T follicular helper cell (primary cell): ENCODE measurements at regions not wholly inside any gene's neighbourhood (a gene's known extent, or its start where the extent isn't known, plus 50 kb on each side); places are given as distances from the start of the nearest gene placed in this dataset.
"Not testable (repeated sequence)": the region's sequence is repeated elsewhere in the genome, so short reads cannot be mapped to it uniquely, and the experiment has no call there.

Experiments
- DNase-seq: peaks from one replicate; pipeline ENCODE4 v3.0.0-alpha.2; 2020; ENCODE audit warnings: low read depth

DNA sequence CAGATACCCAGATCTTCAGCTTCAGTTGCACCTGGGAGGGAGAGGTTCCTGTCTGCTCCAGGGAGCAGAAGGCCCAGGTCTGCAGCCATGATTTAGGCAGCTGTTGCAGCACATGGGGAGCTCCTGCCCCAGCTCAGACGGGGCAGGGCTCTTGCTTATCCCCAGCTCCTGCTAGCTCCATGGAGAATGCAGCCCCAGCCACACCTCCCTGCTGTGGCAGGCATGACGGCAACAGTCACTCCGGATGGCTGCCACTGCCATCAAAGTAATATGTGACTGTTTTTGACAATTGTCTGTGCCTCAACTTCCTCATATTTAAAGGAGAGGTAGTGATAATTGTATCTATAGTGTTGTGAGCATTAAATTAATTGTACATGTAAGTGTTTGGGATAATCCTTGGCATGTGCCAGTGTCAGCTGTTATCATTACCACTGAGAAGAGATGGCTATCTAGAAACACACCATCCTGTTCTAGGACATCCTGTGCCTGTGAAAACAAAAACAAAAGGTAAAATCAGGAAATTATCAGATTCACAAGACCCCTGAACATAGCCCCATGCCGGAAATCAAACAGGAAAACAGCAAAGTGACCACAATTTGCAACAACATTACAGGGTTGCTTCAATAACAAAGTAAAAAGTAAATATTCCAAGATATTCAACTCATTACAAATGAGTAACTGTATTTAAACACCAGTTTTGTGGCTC, 1048.8 kb upstream of the ACO1 start:
- no peak for DNase-seq

DNA sequence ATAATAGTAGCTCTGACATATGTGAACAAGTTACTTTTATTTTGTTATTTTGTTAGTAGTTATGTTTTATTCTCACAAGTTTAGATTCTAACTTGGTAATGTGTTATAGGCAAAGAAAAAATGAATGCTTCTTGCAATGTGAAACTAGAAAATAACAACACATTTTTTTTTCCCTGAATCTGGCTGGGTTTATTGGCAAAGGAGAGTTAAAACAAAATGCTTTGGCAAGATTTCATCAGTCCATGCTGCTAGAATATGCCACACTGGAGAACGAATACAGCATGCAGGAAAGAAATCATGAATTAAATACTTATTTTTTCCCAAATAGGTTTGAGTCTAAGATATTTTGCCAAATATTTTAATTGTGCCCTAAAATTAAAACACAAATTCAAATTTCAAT, 1048.1 kb upstream of the ACO1 start:
- no peak for DNase-seq

DNA sequence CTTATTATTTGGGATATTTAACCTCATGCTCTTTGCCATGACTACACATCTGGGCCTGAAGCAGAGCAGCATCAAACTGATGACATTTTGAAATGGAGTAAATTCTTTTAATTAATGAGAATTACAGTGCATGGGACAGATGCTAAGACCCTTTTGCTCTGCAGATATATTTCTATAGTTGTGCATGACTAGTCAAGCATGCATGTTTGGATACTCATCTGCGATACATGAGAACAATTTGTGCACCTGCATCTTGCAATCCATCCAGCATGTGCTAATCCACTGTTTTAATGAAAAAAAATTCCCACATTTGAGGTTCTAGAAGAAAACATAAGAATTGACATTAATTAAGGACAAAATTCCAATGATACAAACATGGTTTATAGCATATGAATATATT, 1047.6 kb upstream of the ACO1 start:
- no peak for DNase-seq

DNA sequence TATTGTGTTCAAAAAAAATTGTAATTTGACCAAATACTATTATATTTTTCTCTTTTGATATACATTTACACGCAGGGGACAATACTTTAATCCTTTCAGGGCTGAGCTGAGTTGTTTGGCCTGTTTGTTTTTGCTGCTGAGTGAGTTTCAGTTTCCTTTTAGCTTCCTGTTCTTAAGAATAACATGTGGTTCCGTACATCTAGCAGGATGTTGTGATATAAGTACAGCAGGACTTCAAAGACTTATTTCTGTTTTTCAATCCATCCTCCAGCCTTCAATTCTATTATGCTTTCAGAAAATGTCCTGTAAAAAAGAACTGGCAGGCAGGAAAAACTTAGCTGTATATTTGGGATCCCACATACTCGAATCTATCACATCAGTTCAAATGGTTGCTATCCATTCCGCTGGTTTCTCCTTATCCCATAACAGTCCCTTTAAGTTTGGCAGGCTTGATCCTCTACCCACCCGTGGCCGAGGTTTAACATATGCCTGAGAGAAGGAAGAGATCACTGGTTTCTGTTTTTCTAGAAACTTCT, 1037.3 kb upstream of the ACO1 start:
- no peak for DNase-seq

DNA sequence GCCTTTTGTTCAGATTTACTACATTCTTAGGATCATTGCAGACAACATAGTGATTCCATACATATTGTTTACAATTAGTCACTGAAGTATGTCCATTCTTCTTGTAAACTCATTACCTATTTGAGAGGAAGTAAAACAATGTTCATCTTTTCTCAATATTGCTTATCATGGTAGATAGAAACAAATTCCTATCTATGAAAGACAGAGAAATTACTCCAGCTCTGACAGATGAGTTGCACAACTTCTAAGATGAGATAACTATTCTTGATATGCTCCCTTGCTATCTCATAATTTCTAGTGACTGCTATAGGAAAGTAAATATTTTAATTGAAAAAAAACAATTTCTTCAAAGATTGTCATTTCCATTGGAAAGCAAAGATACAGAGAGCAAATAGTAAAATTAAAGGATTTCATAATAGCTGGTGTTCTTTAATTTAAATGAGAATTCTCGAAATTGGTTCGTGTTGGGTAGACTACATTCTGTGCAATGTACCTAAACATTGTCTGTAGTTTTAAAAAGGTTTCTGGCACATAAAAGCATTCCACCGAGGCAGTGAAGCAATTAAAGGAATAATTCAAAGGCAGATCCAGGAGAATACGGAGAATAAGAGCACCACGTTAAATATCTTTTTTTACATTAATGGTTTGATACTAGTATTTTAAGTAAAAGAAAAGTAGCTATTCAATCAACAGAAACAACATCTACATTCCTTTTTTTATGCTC, 1029.1 kb upstream of the ACO1 start:
- no peak for DNase-seq

DNA sequence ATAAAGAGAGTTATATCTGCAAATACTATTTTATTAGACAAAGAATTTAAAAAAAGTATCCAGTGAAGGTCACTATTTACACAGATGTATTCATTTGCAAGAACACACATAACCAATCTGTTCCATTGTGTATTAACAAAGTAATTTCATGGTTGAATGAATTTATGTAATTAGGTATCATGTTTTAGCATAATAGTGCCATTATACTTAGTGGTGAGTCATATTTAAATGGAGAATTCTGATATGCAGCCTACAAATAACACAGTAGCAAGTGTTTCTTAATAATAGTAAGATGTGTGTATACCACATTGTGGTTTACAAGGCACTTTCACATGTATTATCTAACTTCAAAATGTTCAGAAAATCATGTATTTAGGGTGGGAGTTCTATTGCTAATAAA, 1028.5 kb upstream of the ACO1 start:
- no peak for DNase-seq

DNA sequence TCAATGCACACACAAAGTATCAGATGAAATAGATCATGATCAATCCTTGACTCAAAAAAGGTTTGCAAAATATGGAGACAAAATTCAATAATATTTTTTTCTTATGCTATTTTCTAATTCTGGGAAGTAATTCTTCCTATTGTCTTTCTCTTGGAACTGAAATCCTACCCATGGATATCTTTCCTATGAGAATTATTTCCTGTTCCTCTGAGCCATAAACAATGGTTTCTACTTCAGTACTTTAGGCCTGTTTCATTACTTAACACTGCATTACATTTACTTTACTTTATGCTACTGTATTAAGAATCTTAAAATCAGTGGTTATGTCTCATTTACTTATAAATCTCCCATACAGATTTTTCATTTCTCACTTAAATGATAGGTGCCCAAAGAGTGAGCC, 1025.4 kb upstream of the ACO1 start:
- no peak for DNase-seq

DNA sequence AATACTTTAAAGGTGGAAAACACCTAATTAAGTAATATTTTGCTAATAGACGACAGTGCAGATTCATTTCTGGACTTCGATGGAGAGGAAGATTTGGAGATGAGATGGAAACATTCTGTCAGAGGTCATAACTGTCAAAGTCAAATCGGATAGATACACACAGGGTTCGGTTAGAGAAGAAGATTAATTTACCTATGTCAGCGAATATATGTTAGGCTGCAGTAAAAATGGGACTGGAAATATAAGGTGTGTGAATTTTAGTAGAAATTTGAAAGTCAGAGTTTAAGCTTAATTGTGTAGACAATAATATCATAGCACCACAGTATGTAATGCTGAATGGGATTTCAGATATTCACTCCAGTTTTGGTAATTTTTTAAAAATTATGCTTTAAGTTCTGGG, 1020.3 kb upstream of the ACO1 start:
- no peak for DNase-seq

DNA sequence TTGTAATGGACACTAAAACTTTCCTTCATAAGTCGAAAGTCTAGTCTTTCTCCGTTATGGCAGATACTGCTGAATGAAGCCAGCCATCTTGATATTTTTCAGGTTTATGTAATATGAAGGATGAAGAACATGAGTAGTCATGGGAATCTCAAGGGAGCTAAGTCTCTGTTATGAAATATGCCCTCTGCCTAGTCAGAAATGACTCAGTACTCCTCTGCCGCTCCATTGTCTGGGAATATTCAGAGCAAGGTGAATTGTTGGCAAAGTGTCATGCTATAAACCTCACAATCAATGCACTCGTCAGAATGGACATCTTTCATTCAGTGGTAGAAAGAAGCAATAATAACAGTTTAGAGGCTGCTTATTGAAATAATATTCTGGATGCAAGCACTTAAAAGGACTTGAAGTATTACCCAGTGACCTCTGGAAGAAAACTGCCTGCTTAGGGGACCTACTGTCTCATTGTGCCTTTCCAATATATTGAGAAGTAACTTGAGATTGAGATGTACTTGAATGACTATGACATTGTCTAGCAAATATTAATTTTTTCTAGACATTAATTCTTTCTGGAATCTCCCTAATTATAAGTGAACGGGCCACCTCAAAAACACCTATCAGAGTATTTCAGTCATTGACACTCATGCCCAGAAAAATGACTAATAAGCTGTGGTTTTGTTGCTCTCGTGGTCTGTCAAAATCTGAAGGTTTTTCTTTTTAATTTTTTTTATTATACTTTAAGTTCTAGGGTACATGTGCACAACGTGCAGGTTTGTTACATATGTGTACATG, 1011.5 kb upstream of the ACO1 start:
- DNase-seq: no peak

DNA sequence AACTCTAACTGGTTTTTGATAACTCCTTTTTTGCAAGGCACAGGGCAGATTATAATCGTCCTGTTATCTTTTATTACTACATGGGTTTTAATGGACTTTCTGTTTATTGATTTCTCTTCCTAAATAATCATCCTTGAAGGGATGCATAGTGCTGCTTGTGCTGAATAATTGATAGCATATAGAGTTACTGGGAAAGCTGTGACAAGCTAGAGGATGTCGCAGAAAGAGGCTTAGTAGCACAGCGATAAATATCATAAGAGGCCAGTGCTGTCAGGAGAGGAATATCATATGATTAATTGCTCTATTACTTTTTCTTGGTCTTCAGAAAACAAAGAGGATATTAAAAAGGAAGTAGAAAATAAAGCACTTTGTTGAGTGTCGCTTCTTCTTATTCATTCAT, 1007.1 kb upstream of the ACO1 start:
- no peak for DNase-seq

DNA sequence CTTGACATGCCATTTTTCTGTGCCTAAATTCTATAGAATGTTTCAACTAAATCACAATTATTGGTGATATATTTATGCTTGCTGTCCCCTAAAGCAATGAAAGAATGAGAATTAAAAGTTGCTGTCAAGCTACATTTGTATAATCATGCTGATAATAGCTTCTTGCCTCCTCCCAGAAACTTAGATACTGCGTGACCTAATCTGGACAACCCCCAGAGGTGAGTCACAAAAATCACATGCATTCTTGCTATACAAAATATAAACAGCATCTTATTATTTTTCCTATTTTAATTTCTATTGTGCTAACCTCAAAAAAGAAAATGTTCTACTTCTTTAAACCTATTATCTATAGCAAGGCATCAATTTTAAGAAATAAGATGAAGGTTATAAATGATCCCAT, 995.8 kb upstream of the ACO1 start:
- DNase-seq: no peak

DNA sequence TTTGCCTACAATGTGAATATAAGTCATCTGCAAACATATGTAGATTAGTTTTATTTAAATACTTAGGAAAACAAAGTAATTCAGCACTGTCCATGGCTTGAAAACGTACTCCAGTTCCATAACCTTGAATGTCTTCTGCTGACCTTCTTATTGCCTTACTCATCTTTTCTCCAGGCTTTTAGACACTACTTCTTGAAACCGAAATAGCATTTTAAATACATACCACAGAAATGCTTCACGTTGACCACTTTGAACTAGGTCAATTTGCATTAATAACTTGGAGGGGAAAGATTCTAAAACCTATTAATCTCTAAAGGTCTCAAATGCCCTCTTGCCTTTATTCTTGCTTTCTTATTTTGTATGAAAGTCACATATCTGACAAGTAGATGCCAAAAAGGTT, 995.4 kb upstream of the ACO1 start:
- no peak for DNase-seq

DNA sequence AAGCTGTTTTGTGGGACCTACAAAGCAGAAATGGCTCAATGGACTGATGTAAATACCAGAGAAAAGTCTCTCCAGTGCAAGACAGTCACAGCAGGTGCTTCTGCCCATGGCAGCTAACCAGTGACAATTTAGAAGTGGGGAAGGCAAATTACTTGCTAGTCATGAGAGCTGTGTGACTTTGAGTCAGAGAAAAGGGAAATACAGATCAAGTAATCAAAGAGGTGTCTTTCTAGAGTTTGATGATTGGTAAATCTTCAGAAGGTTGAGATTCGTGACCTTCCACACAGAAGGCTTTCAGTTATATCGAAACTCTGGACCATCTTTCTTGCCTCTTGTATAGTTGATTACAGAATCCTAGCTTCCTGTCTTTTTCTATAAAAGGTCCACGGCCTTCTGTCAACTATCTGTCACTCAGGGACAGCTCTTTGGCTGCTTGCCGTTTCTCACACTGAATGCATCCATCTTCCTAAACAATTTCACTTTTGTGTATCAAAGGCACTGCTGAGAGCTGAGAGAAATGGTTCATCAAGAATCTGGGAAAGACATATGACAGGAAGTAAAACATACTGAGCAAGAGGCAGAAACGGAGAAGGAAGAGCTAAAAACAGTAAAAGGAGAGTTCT, 993.9 kb upstream of the ACO1 start:
- DNase-seq: no peak

DNA sequence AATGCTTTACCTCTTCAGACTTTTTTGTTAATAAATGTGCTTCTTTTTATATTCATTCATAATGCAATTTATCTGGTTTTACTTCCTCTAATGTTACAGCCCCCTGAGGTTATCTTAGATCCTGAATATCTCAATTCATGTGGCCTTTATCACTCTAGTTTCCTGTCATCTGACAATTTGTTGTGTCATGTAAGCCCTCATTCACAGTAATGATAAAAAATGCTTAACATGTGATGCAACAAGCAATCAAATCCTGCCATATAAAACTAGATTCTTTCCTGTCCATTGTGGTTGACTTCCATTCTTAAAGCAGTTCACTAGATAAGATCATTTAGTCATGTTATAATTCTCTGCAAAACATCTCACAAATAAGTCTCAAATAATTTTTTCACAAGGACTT, 991.2 kb upstream of the ACO1 start:
- no peak for DNase-seq

DNA sequence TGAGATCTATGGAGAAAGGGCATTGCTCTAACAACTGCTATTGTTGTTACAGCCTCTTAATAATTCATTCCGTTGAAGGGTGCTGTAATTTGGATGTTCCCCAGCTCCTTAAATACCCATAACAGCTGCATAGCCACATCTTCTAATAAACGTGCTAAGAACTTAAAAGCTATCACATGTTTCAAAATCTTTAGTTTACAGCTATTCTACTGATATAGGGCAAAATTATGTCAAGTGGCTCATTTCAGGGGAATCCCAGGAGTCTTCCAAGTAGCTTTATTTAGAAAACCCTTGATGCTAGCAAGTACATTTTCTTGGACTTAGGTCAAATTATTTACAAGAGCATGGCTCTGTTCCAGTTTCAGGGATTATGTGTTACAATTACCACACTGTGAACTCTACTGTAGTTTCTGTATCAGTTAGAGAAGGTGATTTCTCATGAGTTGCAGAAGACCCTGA, 990.4 kb upstream of the ACO1 start:
- DNase-seq: no peak

DNA sequence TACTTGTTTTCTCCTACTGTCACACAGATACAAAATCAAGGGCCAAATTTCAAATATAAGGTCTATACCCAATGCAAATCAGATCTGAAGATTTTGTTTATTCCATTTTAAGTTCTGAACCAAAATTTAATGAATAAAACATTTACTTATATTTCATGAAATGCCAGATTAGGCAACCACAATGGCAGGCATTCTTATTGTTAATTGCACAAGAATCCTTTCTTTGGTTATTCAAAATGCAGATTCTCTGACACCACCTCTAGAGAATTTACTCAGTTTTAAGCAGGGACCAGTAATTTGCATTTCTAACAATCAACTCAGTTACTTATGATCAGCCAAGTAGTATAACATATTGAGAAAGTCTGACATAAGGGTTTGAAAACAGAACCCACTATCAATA, 972.4 kb upstream of the ACO1 start:
- DNase-seq: no peak

DNA sequence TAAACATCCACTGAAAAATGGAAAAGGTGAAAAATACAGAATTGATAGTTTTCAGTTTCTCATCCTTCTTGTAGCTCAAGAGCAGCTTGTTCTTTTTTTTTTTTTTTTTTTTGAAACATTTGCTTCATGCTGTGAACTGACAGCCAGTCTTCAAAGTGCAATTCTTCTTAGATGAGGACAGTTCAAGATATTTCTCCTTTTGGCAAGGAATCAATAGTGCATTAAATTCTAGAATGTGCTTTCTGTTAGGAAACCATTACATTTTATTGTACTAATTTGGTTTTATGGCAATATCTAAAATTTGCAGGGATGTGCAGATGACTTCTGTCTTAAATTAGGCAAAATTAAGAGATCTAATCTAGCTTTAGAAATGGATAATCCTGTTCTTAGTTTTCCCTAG, 969.3 kb upstream of the ACO1 start:
- no peak for DNase-seq

DNA sequence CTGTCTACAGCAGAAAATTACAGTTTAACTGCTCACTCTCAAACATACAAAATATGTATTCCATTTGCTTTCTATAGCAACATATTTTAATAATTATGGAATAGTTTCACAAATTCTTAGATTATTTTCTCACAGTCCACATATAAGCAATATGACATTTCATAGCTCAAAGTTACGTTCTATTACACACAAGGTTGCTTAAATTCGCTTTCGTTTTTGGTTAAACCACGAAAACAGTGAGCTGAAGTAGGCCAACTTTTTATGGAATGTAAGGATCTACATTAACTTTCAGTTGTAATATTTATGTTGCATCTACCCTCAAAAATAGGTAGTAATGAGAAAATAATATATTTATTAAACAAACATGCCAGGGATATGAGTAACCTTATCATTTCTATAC, 966.0 kb upstream of the ACO1 start:
- no peak for DNase-seq

DNA sequence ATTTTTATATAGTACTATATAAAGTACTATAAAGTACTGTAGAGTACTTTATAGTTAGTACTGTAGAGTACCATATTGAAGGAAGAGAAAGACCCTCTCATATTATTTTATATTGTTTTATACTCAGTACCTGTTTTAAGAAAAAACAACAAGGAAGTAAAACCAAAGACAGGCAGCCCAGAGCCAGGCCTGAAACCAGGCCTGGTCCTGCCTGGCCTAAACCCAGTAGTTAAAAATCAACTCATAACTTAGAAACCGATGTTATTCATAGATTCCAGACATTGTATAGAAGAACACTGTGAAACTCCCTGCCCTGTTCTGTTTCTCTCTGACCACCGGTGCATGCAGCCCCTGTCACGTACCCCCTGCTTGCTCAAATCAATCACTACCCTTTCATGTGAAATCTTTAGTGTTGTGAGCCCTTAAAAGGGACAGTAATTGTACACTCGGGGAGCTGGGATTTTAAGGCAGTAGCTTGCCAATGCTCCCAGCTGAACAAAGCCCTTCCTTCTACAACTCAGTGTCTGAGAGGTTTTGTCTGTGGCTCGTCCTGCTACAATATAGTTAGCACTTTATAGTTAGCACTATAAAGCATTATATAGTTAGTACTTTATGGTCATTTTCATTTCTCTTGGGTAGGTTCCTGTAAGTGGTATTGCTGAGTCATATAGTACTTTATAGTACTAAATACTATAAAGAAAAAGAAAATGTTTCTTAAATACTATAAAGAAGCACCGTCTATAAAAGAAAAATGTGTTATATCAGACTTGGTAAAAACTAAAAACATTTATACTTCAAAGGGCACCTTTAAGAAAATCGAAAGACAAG, 940.6 kb upstream of the ACO1 start:
- not testable (repeated sequence) for DNase-seq

DNA sequence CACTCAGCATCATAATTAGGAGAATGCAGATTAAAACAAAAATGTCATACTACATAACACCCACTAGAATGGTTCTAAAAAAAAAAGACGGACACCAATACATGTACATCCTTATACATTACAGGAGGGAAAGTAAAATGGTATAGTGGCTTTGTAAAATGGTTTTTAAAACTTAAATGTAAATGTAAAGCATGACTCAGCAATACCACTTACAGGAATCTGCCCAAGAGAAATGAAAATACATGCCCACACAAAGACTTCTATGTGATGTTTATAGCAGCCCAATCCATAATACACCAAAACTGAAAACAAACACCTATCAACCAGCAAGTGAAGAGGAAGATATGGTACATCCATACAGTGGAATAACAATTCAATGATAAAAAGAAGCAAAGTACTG, 939.1 kb upstream of the ACO1 start:
- DNase-seq: no peak

DNA sequence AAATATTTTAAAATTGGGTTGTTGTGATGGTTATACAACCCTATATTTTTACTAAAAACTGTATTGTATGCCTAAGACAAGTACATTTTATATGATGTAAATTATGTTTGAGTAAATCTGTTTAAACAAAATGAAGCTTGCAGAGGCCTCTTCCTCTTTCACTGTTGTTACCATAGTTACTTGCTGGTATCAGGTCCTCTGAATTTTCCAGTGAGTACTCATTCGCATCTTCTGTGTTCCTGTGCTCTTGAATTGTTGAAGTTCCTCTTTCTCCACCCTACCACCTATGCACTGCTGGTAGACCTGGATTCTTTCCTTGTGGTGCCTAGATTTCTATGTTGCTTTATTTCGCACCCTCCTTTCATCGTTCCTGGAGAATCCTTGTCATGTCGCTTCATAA, 938.5 kb upstream of the ACO1 start:
- DNase-seq: no peak
